MM.1S (cell line): ENCODE measurements at regions not wholly inside any gene's neighbourhood (a gene's known extent, or its start where the extent isn't known, plus 50 kb on each side); places are given as distances from the start of the nearest gene placed in this dataset.

Experiments used
- EZH2 ChIP-seq: fragments of 300-600 bp; sonication (generic); optimal IDR thresholded peaks from 2 replicates; pipeline ENCODE3; 2017; ENCODE audit warnings: low read depth, mild to moderate bottlenecking, antibody characterized with exemption, low read length, mixed read lengths
- TF ChIP-seq, protein P1 (sequence below): fragments of 300-600 bp; sonication (generic); IDR thresholded peaks from 2 replicates; pipeline ENCODE4 v1.5.1; 2016; ENCODE audit warnings: antibody characterized with exemption, low read length, mixed read lengths

DNA sequence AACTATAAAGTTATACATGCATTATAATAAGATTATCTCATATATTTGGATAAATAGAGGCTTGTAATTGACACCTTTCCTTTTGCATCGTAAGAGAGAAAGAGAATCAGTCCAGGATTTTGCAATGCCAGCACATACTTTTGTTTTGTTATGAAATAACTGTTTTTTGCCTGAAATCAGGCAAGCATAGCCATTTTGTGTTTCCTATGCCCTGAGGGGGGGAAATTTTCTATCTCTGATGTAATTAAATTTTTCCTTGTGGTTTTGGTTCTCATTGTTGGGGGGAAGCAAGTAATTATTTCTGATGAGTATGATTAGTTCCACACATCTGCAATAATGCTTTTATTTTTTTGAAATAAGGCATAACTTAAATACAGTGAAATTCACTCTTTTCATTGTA, 229.4 kb downstream of the NDFIP2 start:
- TF ChIP-seq, protein P1, sequence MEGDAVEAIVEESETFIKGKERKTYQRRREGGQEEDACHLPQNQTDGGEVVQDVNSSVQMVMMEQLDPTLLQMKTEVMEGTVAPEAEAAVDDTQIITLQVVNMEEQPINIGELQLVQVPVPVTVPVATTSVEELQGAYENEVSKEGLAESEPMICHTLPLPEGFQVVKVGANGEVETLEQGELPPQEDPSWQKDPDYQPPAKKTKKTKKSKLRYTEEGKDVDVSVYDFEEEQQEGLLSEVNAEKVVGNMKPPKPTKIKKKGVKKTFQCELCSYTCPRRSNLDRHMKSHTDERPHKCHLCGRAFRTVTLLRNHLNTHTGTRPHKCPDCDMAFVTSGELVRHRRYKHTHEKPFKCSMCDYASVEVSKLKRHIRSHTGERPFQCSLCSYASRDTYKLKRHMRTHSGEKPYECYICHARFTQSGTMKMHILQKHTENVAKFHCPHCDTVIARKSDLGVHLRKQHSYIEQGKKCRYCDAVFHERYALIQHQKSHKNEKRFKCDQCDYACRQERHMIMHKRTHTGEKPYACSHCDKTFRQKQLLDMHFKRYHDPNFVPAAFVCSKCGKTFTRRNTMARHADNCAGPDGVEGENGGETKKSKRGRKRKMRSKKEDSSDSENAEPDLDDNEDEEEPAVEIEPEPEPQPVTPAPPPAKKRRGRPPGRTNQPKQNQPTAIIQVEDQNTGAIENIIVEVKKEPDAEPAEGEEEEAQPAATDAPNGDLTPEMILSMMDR: no peak
- TF ChIP-seq EZH2: no peak
